ENCODE measurements at regions not wholly inside any gene's neighbourhood (a gene's known extent, or its start where the extent isn't known, plus 50 kb on each side); places are given as distances from the start of the nearest gene placed in this dataset.
"Not testable (repeated sequence)": the region's sequence is repeated elsewhere in the genome, so short reads cannot be mapped to it uniquely, and the experiment has no call there.

GRCh38 chr16:49940464-49941224 lies 84.4 kb upstream of the CNEP1R1 start:
- DNase-seq, result no peak

GRCh38 chr16:49944221-49944620 lies 80.8 kb upstream of the CNEP1R1 start:
- DNase-seq, result no peak

GRCh38 chr16:49947907-49948678 lies 76.9 kb upstream of the CNEP1R1 start:
- DNase-seq, result no peak

- DNase-seq, result no peak
Observed at GRCh38 chr16:49951574-49952195, 73.3 kb upstream of the CNEP1R1 start.

GRCh38 chr16:49952386-49952785 lies 72.6 kb upstream of the CNEP1R1 start:
- DNase-seq, result no peak

GRCh38 chr16:49953090-49953489 lies 71.9 kb upstream of the CNEP1R1 start:
- no peak for DNase-seq

GRCh38 chr16:49955858-49956257 lies 69.2 kb upstream of the CNEP1R1 start:
- DNase-seq, result no peak

- no peak for DNase-seq
Observed at GRCh38 chr16:49956915-49957314, 68.1 kb upstream of the CNEP1R1 start.

- no peak for DNase-seq
Observed at GRCh38 chr16:49958448-49958847, 66.6 kb upstream of the CNEP1R1 start.

- no peak for DNase-seq
Observed at GRCh38 chr16:49959552-49960277, 65.3 kb upstream of the CNEP1R1 start.

- no peak for DNase-seq
Observed at GRCh38 chr16:49961089-49961488, 63.9 kb upstream of the CNEP1R1 start.

GRCh38 chr16:49962566-49962965 lies 62.5 kb upstream of the CNEP1R1 start:
- not testable (repeated sequence) for DNase-seq

GRCh38 chr16:49964316-49964715 lies 60.7 kb upstream of the CNEP1R1 start:
- DNase-seq, result no peak

- no peak for DNase-seq
Observed at GRCh38 chr16:49964973-49965372, 60.1 kb upstream of the CNEP1R1 start.

GRCh38 chr16:49967012-49967559 lies 57.9 kb upstream of the CNEP1R1 start:
- no peak for DNase-seq

- no peak for DNase-seq
Observed at GRCh38 chr16:49969091-49970030, 55.7 kb upstream of the CNEP1R1 start.

GRCh38 chr16:49970797-49971431 lies 54.1 kb upstream of the CNEP1R1 start:
- no peak for DNase-seq

- DNase-seq, result no peak
Observed at GRCh38 chr16:49972280-49972679, 52.7 kb upstream of the CNEP1R1 start.

- no peak for DNase-seq
Observed at GRCh38 chr16:49972961-49973360, 52.1 kb upstream of the CNEP1R1 start.

Data from T-helper 2 cell (primary cell).